ENCODE measurements at regions not wholly inside any gene's neighbourhood (a gene's known extent, or its start where the extent isn't known, plus 50 kb on each side); places are given as distances from the start of the nearest gene placed in this dataset.

DNA sequence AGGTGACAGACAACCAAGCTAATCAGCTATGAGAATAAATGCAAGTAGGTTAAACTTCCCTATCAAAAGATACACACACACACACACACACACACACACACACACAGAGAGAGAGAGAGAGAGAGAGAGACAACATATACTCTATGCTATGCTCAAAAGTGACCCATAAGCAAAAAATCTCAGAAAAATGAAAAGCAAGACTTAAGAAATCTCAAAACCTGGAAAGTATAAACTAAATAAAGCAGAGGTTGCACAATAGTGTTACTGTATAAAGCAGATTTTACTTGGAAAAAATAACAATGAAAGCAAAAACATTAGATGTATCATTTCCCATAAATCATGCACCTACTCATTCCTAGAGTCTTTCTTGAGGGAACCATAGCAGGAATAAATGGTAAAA, 221.5 kb downstream of the INHBA start:
- H3K4me3 ChIP-seq (ENCODE audit: low read depth, low read length), result no peak overlapping the region
- H3K9ac ChIP-seq (ENCODE audit: low read depth, low read length), result no peak overlapping the region
- H3K9me3 ChIP-seq (ENCODE audit: control insufficient read depth, insufficient read depth, low read length), result peaks cover 4% of the 10 kb centered on the region
- H3K36me3 ChIP-seq (ENCODE audit: control insufficient read depth, insufficient read depth, low read length), result no peaks in the 10 kb centered on the region
- no peaks in the 10 kb centered on the region for H3K27me3 ChIP-seq (ENCODE audit: control insufficient read depth, insufficient read depth, low read length)
- H3K4me1 ChIP-seq (ENCODE audit: control insufficient read depth, insufficient read depth, low read length), result no peaks in the 10 kb centered on the region

DNA sequence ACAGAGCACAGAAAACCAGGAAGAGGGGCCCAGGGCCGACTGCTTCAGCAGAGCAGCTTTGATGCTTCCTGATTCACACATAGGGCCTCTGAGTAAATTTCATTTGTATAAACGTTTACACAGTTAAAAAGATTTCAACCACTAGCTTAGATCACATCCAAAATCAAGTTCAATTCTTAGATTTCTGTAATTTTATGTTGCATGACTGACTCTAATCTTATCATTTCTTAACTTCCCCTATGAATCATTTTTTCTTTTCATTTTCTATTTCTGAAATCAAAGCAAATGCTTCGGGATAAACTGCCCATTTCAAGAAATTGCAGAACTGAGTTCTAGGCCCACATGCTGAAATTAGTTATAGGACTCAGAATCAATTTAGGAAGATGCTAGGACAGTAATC, 224.7 kb downstream of the INHBA start:
- H3K4me3 ChIP-seq (ENCODE audit: low read depth, low read length), result no peak overlapping the region
- no peaks in the 10 kb centered on the region for H3K27me3 ChIP-seq (ENCODE audit: control insufficient read depth, insufficient read depth, low read length)
- H3K4me1 ChIP-seq (ENCODE audit: control insufficient read depth, insufficient read depth, low read length), result no peaks in the 10 kb centered on the region
- H3K9me3 ChIP-seq (ENCODE audit: control insufficient read depth, insufficient read depth, low read length), result peaks cover 4% of the 10 kb centered on the region
- no peak overlapping the region for H3K9ac ChIP-seq (ENCODE audit: low read depth, low read length)
- H3K36me3 ChIP-seq (ENCODE audit: control insufficient read depth, insufficient read depth, low read length), result no peaks in the 10 kb centered on the region

DNA sequence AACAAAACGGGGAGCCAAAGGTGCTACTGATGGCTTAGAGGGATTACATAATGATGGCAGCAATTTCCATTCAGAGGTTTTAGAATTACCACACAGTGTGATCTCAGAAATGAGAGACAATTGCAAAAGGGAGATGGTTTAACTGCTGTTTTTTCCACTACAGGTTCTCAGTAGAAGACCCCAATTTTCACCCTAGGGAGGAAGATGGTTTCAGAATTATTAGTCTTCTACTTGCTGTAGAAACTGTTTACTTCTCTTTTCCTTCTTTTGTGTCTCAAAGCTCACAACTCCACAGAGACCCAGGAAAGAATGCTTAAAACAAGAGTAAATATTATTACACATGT, 226.5 kb downstream of the INHBA start:
- peaks cover 4% of the 10 kb centered on the region for H3K9me3 ChIP-seq (ENCODE audit: control insufficient read depth, insufficient read depth, low read length)
- H3K4me1 ChIP-seq (ENCODE audit: control insufficient read depth, insufficient read depth, low read length), result no peaks in the 10 kb centered on the region
- no peaks in the 10 kb centered on the region for H3K27me3 ChIP-seq (ENCODE audit: control insufficient read depth, insufficient read depth, low read length)
- no peak overlapping the region for H3K4me3 ChIP-seq (ENCODE audit: low read depth, low read length)
- no peak overlapping the region for H3K9ac ChIP-seq (ENCODE audit: low read depth, low read length)
- H3K36me3 ChIP-seq (ENCODE audit: control insufficient read depth, insufficient read depth, low read length), result no peaks in the 10 kb centered on the region

DNA sequence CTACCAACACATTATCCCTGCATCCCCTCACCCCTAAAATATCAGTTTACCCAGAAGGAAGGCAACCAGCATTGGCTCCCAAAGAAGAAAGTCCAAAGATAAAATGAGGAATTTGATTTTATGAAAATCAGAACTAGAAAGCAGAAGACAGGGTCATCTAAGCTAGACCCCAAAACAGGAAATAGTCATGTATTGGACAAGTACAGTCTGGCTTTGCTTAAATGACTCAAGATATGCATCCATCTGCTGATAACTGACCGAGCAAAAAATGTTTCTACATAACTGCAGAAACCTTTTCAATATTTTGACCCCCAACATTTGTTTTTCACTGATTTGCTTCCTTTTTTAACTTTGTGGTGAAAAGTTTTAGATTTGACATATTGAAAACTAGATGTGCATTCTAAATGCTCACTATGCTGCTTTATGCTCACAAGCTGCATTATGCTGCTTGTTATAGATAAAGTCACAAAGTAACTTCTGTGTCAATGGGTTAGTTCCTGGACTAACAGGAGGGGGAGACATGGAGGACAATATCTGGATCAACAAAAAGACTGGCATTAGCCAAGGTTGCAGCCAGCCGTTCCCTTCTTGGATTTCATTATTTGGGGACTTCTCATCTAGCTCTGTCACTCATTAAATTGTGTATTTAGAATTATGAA, 227.0 kb downstream of the INHBA start:
- Histone ChIP-seq H3K9me3 (ENCODE audit: control insufficient read depth, insufficient read depth, low read length) (peaks cover 4% of the 10 kb centered on the region), H3K9ac (ENCODE audit: low read depth, low read length) (no peak overlapping the region), H3K27me3 (ENCODE audit: control insufficient read depth, insufficient read depth, low read length) (no peaks in the 10 kb centered on the region), H3K36me3 (ENCODE audit: control insufficient read depth, insufficient read depth, low read length) (no peaks in the 10 kb centered on the region), H3K4me1 (ENCODE audit: control insufficient read depth, insufficient read depth, low read length) (no peaks in the 10 kb centered on the region), H3K4me3 (ENCODE audit: low read depth, low read length) (no peak overlapping the region)

DNA sequence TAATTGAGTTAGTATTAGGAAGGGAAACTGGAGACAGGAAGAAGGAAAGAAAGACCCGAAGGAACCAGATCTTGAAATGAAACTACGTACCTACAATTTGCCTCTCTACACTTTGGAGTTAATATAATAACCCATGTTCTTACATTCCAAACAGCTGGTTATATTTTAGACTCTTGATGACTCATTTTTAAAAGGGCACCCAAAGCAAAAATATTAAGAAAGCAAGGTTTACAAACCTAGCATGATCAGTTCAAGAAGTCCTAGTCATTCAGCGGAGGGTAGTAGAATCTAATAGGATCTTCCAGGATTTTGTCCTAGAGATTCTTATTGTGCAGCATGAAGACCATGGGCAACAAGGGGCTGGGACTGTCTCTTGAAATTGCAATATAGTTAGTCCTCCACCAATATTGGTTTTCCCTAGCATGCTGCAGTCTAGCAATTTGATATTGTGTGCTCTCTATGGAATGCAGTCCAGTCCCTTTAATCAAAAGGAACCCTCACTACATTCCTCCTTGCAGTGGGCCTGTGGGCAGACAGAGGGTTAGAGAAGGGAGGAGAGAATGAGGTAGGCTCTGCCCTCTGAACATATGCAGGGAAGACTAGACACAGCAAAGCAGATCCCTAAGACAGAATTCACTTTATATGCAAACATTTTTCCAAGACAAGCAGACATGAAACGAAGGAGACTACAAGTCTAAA, 230.3 kb downstream of the INHBA start:
- Histone ChIP-seq H3K36me3 (ENCODE audit: control insufficient read depth, insufficient read depth, low read length) (no peaks in the 10 kb centered on the region), H3K9ac (ENCODE audit: low read depth, low read length) (no peak overlapping the region), H3K4me1 (ENCODE audit: control insufficient read depth, insufficient read depth, low read length) (no peaks in the 10 kb centered on the region), H3K27me3 (ENCODE audit: control insufficient read depth, insufficient read depth, low read length) (no peaks in the 10 kb centered on the region), H3K9me3 (ENCODE audit: control insufficient read depth, insufficient read depth, low read length) (no peaks in the 10 kb centered on the region), H3K4me3 (ENCODE audit: low read depth, low read length) (no peak overlapping the region)

DNA sequence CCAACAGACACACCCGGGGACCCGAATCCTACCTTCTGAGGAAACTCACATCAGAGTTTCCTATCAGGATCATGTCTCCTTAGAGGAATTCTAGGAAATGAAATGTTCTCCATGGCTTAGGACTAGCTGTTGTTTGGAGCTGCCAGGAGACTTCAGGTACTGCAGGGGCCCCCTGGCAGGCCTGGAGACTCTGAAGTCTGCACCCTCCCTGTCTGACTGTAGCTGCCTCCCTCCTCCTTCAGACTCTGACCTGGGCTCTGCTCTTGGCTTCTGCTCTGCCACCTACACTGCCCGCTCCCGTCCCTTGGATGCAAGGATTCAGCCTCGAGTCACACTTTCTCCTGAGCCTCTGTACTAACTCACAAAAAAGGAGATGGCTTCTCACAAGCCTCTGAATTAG, 232.8 kb downstream of the INHBA start:
- Histone ChIP-seq H3K4me1 (ENCODE audit: control insufficient read depth, insufficient read depth, low read length) (no peaks in the 10 kb centered on the region), H3K9me3 (ENCODE audit: control insufficient read depth, insufficient read depth, low read length) (no peaks in the 10 kb centered on the region), H3K9ac (ENCODE audit: low read depth, low read length) (no peak overlapping the region), H3K4me3 (ENCODE audit: low read depth, low read length) (no peak overlapping the region), H3K36me3 (ENCODE audit: control insufficient read depth, insufficient read depth, low read length) (no peaks in the 10 kb centered on the region), H3K27me3 (ENCODE audit: control insufficient read depth, insufficient read depth, low read length) (no peaks in the 10 kb centered on the region)

DNA sequence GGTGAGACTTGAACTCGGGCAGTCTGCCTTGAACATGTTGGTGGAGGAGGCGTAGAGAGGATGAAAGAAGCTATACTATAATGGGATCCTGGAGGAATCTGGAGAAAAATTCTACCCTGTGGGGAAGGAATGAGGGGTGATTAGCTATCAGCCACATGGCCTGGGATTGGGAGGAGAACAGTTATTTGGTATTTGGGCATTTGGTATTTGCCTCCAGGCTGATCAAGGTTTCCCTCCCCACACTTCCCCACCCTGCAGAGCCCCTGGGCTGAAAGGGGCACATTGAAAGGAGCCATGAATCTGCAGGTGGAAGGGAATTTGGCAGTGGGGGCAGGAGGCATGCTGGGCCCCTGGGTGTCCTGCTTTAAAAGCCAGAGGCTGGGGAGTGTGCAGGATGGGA, 235.3 kb downstream of the INHBA start:
- Histone ChIP-seq H3K4me1 (ENCODE audit: control insufficient read depth, insufficient read depth, low read length) (no peaks in the 10 kb centered on the region), H3K9me3 (ENCODE audit: control insufficient read depth, insufficient read depth, low read length) (no peaks in the 10 kb centered on the region), H3K36me3 (ENCODE audit: control insufficient read depth, insufficient read depth, low read length) (no peaks in the 10 kb centered on the region), H3K4me3 (ENCODE audit: low read depth, low read length) (no peak overlapping the region), H3K9ac (ENCODE audit: low read depth, low read length) (no peak overlapping the region), H3K27me3 (ENCODE audit: control insufficient read depth, insufficient read depth, low read length) (no peaks in the 10 kb centered on the region)

DNA sequence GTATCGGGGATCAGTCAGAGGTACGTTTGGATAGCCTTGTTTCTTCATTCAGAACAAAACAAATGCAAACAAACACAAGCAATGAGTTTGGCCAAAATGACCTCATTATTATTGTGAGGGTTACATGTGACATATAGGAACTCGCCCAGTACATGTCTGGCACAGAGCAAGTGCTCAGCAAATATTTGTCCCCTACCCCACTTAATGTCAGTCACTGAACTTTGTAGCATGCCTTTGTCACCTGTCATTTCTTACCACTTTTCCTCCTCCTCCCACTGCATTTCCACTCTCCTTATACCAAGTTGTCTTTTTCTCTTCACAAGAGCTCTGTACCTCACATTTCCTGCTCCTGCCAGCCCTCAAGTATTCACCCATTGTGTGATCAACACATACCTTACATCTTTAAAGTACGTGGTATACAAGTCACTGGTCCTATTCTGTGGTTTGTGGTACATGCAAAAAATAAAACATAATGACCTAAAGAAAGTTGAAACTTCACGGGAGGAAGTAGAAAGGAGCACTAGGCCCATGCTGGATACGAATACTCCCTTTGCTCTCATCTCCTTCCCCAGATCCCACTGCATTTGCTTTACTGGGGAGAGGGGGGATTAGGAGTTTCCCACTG, 236.0 kb downstream of the INHBA start:
- Histone ChIP-seq H3K4me1 (ENCODE audit: control insufficient read depth, insufficient read depth, low read length) (no peaks in the 10 kb centered on the region), H3K4me3 (ENCODE audit: low read depth, low read length) (no peak overlapping the region), H3K36me3 (ENCODE audit: control insufficient read depth, insufficient read depth, low read length) (no peaks in the 10 kb centered on the region), H3K27me3 (ENCODE audit: control insufficient read depth, insufficient read depth, low read length) (no peaks in the 10 kb centered on the region), H3K9ac (ENCODE audit: low read depth, low read length) (no peak overlapping the region), H3K9me3 (ENCODE audit: control insufficient read depth, insufficient read depth, low read length) (no peaks in the 10 kb centered on the region)

DNA sequence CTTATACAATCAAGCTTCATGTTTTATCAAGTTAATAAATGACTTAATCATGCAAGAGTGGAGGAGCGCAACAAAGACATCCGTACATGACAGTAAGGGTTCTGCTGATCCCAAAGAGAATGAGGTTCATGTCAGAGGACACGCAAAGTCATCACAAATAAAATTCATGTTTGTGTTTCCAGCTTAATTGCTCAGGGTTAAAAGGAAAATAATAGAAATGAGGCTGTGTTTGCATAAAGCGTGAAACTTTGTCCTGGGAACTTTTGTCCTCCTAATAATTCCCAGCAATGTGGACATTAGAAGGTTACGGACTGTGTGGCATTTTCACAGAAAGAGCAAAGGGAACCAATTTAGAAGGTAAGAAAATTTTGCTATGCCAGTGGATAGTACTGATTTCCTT, 237.3 kb downstream of the INHBA start:
- Histone ChIP-seq H3K4me3 (ENCODE audit: low read depth, low read length) (no peak overlapping the region), H3K4me1 (ENCODE audit: control insufficient read depth, insufficient read depth, low read length) (no peaks in the 10 kb centered on the region), H3K9me3 (ENCODE audit: control insufficient read depth, insufficient read depth, low read length) (no peaks in the 10 kb centered on the region), H3K9ac (ENCODE audit: low read depth, low read length) (no peak overlapping the region), H3K27me3 (ENCODE audit: control insufficient read depth, insufficient read depth, low read length) (no peaks in the 10 kb centered on the region), H3K36me3 (ENCODE audit: control insufficient read depth, insufficient read depth, low read length) (no peaks in the 10 kb centered on the region)

DNA sequence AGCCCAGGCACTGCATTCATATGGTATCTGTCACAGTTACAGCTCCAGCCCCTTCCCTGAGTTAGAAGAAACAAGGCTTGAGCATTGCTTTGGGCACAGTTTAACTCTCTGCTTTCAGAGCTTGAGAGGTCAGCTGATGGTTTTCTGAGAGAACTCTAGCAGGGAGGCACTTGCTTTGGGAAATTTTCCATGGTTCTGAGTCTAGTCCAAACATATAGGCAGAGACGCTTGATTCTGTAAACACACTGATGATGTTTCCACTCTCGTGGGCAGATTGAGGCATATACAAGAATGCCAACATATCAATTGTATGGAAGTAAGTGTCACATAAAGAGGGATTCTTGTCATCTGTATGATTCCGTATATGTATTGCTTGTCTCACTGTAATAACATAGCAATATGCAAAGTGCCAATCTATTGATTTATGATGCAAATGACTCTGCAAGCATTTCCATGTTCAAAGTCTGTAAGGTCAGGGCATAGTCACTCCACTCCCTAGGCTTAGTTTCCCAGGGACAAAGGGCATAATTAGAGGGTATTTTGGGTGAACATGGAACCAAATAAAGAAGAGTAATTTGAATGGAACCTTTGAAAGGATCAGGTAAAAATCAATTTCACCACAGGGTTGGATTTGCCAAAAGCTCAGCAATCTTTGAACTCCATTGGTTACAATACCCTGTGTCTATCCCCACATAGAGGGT, 239.0 kb downstream of the INHBA start:
- Histone ChIP-seq H3K36me3 (ENCODE audit: control insufficient read depth, insufficient read depth, low read length) (no peaks in the 10 kb centered on the region), H3K4me3 (ENCODE audit: low read depth, low read length) (no peak overlapping the region), H3K4me1 (ENCODE audit: control insufficient read depth, insufficient read depth, low read length) (no peaks in the 10 kb centered on the region), H3K27me3 (ENCODE audit: control insufficient read depth, insufficient read depth, low read length) (no peaks in the 10 kb centered on the region), H3K9ac (ENCODE audit: low read depth, low read length) (no peak overlapping the region), H3K9me3 (ENCODE audit: control insufficient read depth, insufficient read depth, low read length) (no peaks in the 10 kb centered on the region)

DNA sequence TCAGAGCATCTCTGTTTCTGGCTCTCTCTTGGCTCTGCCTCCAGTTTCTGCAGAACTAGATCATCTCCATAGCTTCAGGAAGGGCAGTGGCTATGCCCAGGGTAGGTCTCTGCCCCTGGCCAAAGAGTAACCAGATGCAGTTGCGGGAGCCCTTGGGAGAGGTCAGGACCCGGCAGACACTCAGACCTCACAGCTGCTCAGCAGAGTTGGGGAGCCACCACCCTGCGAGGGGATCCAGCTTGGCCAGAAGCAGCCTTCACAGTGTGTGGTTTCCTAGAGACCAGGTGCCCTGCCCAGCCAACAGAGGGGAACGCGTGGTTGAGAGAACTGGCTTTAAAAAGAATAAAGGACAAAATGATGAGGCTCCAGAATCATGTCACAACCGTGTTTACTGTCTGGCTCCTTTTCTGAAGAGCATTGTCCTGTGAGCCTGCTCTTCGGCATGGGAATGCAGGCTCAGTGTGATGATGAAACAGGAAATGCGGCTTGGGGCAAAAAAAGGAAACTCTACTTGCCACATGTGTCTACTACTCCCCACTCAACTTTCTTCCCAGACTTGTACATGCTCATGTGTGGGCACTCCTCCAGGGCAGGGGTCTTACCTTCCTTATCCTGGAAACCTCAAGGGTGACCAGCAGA, 243.1 kb downstream of the INHBA start:
- H3K9me3 ChIP-seq (ENCODE audit: control insufficient read depth, insufficient read depth, low read length), result no peaks in the 10 kb centered on the region
- no peaks in the 10 kb centered on the region for H3K4me1 ChIP-seq (ENCODE audit: control insufficient read depth, insufficient read depth, low read length)
- no peak overlapping the region for H3K4me3 ChIP-seq (ENCODE audit: low read depth, low read length)
- H3K27me3 ChIP-seq (ENCODE audit: control insufficient read depth, insufficient read depth, low read length), result no peaks in the 10 kb centered on the region
- H3K9ac ChIP-seq (ENCODE audit: low read depth, low read length), result no peak overlapping the region
- H3K36me3 ChIP-seq (ENCODE audit: control insufficient read depth, insufficient read depth, low read length), result no peaks in the 10 kb centered on the region
